Kidney epithelial cell (primary cell): ENCODE measurements at regions not wholly inside any gene's neighbourhood (a gene's known extent, or its start where the extent isn't known, plus 50 kb on each side); places are given as distances from the start of the nearest gene placed in this dataset.

Experiments used
- DNase-seq: peaks from one replicate; pipeline ENCODE4 v3.0.0-alpha.2; 2010; ENCODE audit warnings: low read depth
- H3K27me3 ChIP-seq: 2 replicates; pipeline ENCODE4 v1.6.0; 2011; ENCODE audit warnings: low read length; ENCODE audit not compliant: control insufficient read depth, insufficient read depth
- H3K36me3 ChIP-seq: 2 replicates; pipeline ENCODE4 v1.5.1; 2011; ENCODE audit warnings: low read length; ENCODE audit not compliant: control insufficient read depth, insufficient read depth
- H3K4me3 ChIP-seq: 2 replicates; pipeline ENCODE4 v1.5.1; 2011; ENCODE audit warnings: low read depth, mild to moderate bottlenecking, control low read depth, low read length
- TF ChIP-seq, protein P1 (sequence below): IDR thresholded peaks from 2 replicates; pipeline ENCODE4 v1.5.1; 2011; ENCODE audit warnings: mild to moderate bottlenecking, moderate library complexity, low read length, control low read depth, inconsistent platforms; ENCODE audit not compliant: insufficient read depth, poor library complexity, severe bottlenecking

DNA sequence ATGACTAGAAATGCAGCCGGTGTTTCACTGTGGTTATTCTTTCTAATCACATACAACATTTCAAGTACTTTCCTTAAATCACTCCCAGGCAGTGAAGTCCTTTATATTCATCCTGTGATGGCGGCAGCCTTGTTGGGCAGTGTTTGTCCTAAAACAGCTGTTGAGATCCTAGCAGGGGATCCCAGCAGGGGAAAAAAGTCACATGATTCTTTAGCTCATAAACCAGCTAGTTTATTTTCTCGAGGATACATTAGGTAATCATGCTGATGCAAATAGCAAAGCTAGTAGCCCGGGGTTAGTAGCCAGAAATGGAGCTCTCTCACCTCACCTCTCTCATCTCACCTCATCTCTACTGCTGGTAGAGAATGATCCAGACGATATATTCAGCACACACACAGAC is 70.5 kb downstream of the FOXD1 start:
- Histone ChIP-seq H3K4me3 (no peak overlapping the region), H3K27me3 (no peaks in the 10 kb centered on the region), H3K36me3 (no peaks in the 10 kb centered on the region)
- DNase-seq, result no peak
- TF ChIP-seq, protein P1, sequence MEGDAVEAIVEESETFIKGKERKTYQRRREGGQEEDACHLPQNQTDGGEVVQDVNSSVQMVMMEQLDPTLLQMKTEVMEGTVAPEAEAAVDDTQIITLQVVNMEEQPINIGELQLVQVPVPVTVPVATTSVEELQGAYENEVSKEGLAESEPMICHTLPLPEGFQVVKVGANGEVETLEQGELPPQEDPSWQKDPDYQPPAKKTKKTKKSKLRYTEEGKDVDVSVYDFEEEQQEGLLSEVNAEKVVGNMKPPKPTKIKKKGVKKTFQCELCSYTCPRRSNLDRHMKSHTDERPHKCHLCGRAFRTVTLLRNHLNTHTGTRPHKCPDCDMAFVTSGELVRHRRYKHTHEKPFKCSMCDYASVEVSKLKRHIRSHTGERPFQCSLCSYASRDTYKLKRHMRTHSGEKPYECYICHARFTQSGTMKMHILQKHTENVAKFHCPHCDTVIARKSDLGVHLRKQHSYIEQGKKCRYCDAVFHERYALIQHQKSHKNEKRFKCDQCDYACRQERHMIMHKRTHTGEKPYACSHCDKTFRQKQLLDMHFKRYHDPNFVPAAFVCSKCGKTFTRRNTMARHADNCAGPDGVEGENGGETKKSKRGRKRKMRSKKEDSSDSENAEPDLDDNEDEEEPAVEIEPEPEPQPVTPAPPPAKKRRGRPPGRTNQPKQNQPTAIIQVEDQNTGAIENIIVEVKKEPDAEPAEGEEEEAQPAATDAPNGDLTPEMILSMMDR, result no peak

DNA sequence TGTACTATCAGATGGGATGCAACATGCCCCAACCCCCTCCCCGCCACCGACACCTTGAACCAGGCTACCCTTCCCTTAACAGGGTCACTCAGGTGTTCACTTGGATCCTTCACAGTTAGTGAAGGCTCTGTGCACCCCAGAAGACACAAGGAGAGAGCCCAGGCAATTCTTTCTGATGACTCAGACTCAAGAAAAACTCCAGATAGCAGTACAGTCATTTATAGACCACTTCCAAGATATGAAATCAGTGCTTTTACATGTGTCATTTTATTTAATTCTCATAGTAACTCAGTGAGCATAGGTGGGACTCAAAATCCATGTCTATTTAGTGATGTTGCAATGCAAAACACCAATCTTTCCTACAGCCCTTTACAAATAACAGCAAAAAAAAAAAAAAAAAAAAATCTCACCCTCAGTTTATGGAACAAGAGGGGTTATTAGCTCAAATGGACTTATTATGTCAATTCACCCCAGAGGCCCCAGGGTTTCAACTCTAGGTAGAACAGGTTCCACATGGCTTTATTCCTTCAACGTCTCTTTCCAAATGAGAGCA is 71.9 kb downstream of the FOXD1 start:
- DNase-seq, result no peak
- Histone ChIP-seq H3K4me3 (no peak overlapping the region), H3K27me3 (no peaks in the 10 kb centered on the region), H3K36me3 (no peaks in the 10 kb centered on the region)
- TF ChIP-seq, protein P1, result no peak

DNA sequence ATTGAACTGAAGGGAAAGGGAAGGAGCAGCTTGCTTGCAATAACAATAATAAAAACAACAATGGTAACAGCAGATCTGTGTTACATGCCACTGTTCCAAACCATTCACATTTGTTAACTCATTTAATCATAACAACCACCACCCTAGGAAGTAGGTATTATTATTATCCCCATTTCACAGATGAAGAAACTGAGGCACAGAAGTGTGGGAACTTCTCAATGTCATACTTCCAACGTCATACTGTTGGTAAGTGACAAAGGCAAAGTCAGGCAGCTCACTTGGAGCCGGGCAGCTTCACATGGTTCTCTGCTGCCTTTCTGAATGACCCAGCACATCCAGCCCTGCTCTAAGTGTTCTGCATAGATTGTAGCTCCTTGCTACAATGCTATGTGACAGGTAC is 72.6 kb downstream of the FOXD1 start:
- no peaks in the 10 kb centered on the region for H3K27me3 ChIP-seq
- no peaks in the 10 kb centered on the region for H3K36me3 ChIP-seq
- no peak for DNase-seq
- no peak overlapping the region for H3K4me3 ChIP-seq
- TF ChIP-seq, protein P1, result no peak

DNA sequence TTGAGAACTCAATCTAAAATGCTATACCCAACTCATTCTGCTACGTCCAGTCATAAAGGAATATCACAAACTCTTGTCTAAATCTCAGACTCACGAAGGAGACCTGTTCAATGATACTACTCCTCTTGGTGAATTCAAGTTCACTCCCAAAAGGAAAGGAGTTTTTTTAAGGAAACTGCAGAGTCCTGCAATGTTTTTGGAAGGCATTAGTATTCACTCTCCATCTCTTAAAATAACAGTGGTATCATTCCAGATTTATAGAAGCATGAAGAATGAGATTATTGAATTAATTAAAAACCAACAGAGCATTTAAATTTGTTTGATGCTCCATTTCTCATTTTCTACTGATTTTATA is 73.4 kb downstream of the FOXD1 start:
- Histone ChIP-seq H3K27me3 (no peaks in the 10 kb centered on the region), H3K4me3 (no peak overlapping the region), H3K36me3 (no peaks in the 10 kb centered on the region)
- no peak for DNase-seq
- TF ChIP-seq, protein P1, result no peak

DNA sequence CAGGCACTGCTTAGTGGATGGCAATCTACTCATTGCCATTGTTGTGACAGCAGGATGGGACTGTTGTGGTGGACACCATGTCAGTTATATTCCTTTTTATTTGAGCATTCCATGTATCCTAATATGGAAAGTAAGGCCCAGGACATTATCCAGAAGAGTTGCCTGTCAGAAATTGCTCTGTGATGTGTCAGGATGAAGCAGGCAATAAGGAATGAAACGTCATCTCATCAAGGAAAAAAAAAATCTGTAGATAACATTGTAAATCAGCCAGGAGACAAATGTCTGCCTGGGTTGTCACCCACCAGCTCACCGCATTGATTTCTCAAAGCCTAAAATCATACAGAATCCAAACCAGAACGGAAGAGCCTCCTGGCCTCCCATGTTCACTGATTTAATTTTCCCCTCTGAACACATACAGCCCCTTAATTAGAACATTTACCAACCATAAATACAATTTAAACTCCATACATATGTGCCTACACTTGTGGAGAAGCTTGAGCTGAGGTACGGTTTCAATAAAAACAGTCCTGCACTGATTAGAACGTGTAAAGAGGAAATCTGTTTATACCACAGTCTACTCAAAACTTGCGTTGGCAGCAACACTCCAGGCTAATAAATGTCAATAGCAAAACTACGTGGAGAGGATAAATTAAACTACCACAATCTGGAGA is 73.9 kb downstream of the FOXD1 start:
- TF ChIP-seq, protein P1, result no peak
- no peaks in the 10 kb centered on the region for H3K27me3 ChIP-seq
- H3K4me3 ChIP-seq, result no peak overlapping the region
- H3K36me3 ChIP-seq, result no peaks in the 10 kb centered on the region
- DNase-seq, result no peak
